ENCODE measurements at regions not wholly inside any gene's neighbourhood (a gene's known extent, or its start where the extent isn't known, plus 50 kb on each side); places are given as distances from the start of the nearest gene placed in this dataset.

DNA sequence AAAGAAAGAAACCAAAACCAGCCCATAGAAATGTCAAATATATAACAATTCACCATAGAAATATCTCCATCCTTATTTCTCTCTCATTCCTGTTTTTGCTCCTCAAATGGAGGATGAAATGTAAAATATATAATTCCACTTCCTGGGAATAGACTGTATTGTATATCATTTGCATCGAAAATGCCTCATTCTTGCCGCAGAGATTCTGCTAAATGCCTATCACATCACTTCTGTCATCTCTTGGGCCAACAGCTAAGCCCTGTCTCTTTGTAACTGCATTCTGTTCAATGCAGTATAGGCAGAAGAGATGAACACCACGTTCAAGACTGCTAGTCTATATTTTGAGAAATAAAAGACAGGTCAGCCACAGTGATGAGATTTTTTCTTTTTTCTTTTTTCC lies 956.3 kb upstream of the SOX9 start:
- TF ChIP-seq POLR2AphosphoS5 (IDR thresholded peaks at IDR 0.05; ENCODE audit: low read depth, low read length) (no peak), TAF1 (IDR thresholded peaks at IDR 0.05; ENCODE audit: borderline replicate concordance, low read depth, low read length) (no peak), POLR2A (IDR thresholded peaks at IDR 0.05; ENCODE audit: low read depth, low read length) (no peak)
